Aorta (tissue), 5 donors: ENCODE measurements at regions not wholly inside any gene's neighbourhood (a gene's known extent, or its start where the extent isn't known, plus 50 kb on each side); places are given as distances from the start of the nearest gene placed in this dataset.

Source experiments
- ATAC-seq: fragments of 200-7000 bp; cut with Tn5 transposase; one replicate; pipeline ENCODE4 v1.9.1; 2022; ENCODE audit warnings: moderate library complexity; ENCODE audit not compliant: low FRiP score
- DNase-seq, 2 donors: peaks; one replicate each; pipeline ENCODE4 v3.0.0-alpha.2; 2020
- H3K27ac ChIP-seq, 2 donors: one replicate each; pipeline ENCODE4 v1.5.1; 2013; ENCODE audit warnings: low read length in 2 of 2, mild to moderate bottlenecking in 2 of 2, moderate library complexity in 2 of 2, control low read depth in 1 of 2, inconsistent platforms in 1 of 2, low read depth in 1 of 2
- H3K27me3 ChIP-seq, 2 donors: one replicate each; pipeline ENCODE4 v1.6.1; 2013; ENCODE audit warnings: control low read depth in 1 of 2, low read length in 1 of 2, mild to moderate bottlenecking in 1 of 2, moderate library complexity in 1 of 2; ENCODE audit not compliant: insufficient read depth in 2 of 2, control insufficient read depth in 1 of 2
- H3K36me3 ChIP-seq, 2 donors: one replicate each; pipeline ENCODE4 v1.6.1; 2013; ENCODE audit warnings: control low read depth in 1 of 2, low read length in 1 of 2, mild to moderate bottlenecking in 1 of 2; ENCODE audit not compliant: insufficient read depth in 2 of 2, control insufficient read depth in 1 of 2
- H3K4me1 ChIP-seq, 2 donors: one replicate each; pipeline ENCODE4 v1.6.1; 2013; ENCODE audit warnings: low read length in 2 of 2, control low read depth in 1 of 2, mild to moderate bottlenecking in 1 of 2, moderate library complexity in 1 of 2; ENCODE audit not compliant: insufficient read depth in 2 of 2, control insufficient read depth in 1 of 2
- H3K4me3 ChIP-seq, 2 donors: one replicate each; pipeline ENCODE4 v1.5.1; 2013; ENCODE audit warnings: low read length in 2 of 2, control low read depth in 1 of 2, mild to moderate bottlenecking in 1 of 2
- H3K9me3 ChIP-seq: one replicate; pipeline ENCODE4 v1.6.1; 2013; ENCODE audit warnings: mild to moderate bottlenecking, low read length; ENCODE audit not compliant: control insufficient read depth
- WGBS, 2 donors: extraction: QIAGEN DNeasy Blood & Tissue Kit; methylation state at CpG; one replicate each; pipeline ENCODE4 v1.1.7; 2013; 5-methylcytosine and 5-hydroxymethylcytosine counted together
- intact Hi-C, 2 donors: fragments of 100-400 bp; cut with DNase I; formaldehyde crosslinking; loops; one replicate each; pipeline versions ENCODE4 v1.14.2 to v1.15.0; 2022
- donor health status: healthy with polysubstance abuse.
- donor health status: Bipolar disorder and iron deficiency.
- donor health status: DM: no; HTN: no; CAD: no.
- donor health status: DM: no; HTN: no; CAD: no.
- donor health status: DM: yes; HTN: yes; CAD: no.

- Histone ChIP-seq H3K4me3 (no peak overlapping the region), H3K4me1 (no peaks in the 10 kb centered on the region), H3K9me3 (peaks cover 5% of the 10 kb centered on the region), H3K27me3 (no peaks in the 10 kb centered on the region), H3K27ac (no peak overlapping the region), H3K36me3 (no peaks in the 10 kb centered on the region)
- intact Hi-C loops = no loop called here
- ATAC-seq = no peak
- 66 to 72% methylated on average over 1 of the region's 1 CpG for WGBS, 2 donors
- no peak for DNase-seq
Observed at GRCh38 chr4:103786593-103786992, 66.8 kb upstream of the TACR3 start.

- Histone ChIP-seq H3K4me1 (no peaks in the 10 kb centered on the region), H3K4me3 (no peak overlapping the region), H3K9me3 (peaks cover 5% of the 10 kb centered on the region), H3K27ac (no peak overlapping the region), H3K27me3 (no peaks in the 10 kb centered on the region), H3K36me3 (no peaks in the 10 kb centered on the region)
- ATAC-seq (no peak), DNase-seq (no peak)
- WGBS, 2 donors = 74 to 79% methylated on average over 2 of the region's 2 CpGs
- intact Hi-C loops = no loop called here
Observed at GRCh38 chr4:103786014-103786413, 66.2 kb upstream of the TACR3 start.

DNA sequence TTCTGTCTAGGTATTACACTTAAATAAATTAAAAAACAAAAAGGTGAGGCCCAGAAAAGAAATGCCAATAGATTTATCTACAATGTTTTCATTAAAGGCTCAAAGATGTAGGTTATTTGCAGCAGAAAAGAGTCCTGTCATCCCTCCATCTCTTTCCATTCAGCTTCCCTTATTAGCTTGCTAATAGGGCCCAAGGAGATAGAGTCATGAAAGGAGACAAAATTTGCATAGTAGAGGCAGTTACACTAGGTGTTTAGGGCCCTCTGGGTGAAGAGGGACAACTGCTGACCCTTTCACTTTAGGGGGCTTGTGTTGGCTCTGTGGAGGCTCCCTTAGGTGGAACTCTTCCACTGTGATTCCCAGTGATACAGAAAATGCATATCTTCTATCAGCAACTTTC, 58.4 kb upstream of the TACR3 start:
- DNase-seq (no peak), ATAC-seq (no peak)
- no peak overlapping the region for H3K4me3 ChIP-seq
- H3K27me3 ChIP-seq = no peaks in the 10 kb centered on the region
- intact Hi-C loops = no loop called here
- H3K36me3 ChIP-seq = no peaks in the 10 kb centered on the region
- H3K27ac ChIP-seq = no peak overlapping the region
- H3K9me3 ChIP-seq = no peaks in the 10 kb centered on the region
- H3K4me1 ChIP-seq = no peaks in the 10 kb centered on the region

DNA sequence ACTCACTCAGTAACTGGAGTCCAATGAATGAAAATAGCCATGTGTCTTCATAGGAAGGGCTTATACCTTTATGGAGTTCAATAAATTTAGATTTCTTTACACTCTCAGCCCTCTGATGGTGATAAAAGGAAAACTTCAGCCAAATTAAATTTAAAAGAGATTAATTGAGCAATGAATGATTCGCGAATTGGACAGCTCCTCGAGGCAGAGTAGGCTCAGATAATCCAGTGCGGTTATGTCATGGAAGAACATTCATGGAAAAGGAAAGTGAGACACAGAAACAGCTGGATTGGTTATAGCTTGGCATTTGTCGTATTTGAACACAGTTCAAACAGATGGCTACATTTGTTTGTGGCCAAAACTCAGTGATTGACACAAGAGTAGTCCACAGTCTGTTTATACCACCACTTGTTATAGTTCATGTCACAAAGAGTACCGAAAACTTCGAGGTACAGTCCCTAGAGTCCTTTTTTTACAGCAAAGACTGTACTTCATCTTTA, 54.6 kb upstream of the TACR3 start:
- ATAC-seq (no peak), DNase-seq (no peak)
- intact Hi-C loops = no loop called here
- H3K4me1 ChIP-seq = no peaks in the 10 kb centered on the region
- H3K27me3 ChIP-seq = no peaks in the 10 kb centered on the region
- H3K36me3 ChIP-seq = no peaks in the 10 kb centered on the region
- 66 to 74% methylated on average over 7 of the region's 7 CpGs for WGBS, 2 donors
- no peak overlapping the region for H3K27ac ChIP-seq
- no peaks in the 10 kb centered on the region for H3K9me3 ChIP-seq
- no peak overlapping the region for H3K4me3 ChIP-seq

DNA sequence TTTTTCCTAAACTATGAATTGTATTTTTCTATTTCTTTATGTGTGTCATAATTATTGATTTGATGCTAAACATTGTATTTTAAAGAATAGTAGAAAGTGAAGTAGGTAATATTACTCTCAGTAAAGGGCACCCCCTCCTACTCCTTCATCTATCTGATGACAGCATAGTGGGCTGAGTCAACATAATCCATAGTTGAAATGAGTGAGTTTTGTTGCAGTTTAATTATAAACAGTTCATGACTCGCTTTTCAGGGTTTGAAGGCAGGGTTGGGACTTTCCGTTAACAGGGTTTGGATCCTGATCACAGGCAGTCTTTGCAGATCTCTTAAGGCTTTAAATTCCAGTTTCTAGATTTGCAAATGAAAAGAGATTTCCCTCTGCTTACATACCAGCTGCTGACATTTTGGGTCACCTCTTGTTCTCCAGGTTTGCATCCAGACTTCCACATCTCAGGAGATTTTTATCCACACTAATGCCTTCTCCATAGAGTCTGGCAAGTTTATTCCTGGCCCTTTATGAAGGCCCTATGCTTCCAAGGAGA, 54.0 kb upstream of the TACR3 start:
- DNase-seq = no peak
- intact Hi-C loops = no loop called here

More for the DNA sequence above, 54.0 kb upstream of the TACR3 start:
- Histone ChIP-seq H3K4me1 (no peaks in the 10 kb centered on the region), H3K9me3 (no peaks in the 10 kb centered on the region), H3K4me3 (no peak overlapping the region), H3K36me3 (no peaks in the 10 kb centered on the region), H3K27ac (no peak overlapping the region), H3K27me3 (no peaks in the 10 kb centered on the region)
- whole genome bisulfite sequencing, 2 donors = 73 to 77% methylated on average over 2 of the region's 2 CpGs
- no peak for ATAC-seq
